ENCODE measurements at regions not wholly inside any gene's neighbourhood (a gene's known extent, or its start where the extent isn't known, plus 50 kb on each side); places are given as distances from the start of the nearest gene placed in this dataset.

DNA sequence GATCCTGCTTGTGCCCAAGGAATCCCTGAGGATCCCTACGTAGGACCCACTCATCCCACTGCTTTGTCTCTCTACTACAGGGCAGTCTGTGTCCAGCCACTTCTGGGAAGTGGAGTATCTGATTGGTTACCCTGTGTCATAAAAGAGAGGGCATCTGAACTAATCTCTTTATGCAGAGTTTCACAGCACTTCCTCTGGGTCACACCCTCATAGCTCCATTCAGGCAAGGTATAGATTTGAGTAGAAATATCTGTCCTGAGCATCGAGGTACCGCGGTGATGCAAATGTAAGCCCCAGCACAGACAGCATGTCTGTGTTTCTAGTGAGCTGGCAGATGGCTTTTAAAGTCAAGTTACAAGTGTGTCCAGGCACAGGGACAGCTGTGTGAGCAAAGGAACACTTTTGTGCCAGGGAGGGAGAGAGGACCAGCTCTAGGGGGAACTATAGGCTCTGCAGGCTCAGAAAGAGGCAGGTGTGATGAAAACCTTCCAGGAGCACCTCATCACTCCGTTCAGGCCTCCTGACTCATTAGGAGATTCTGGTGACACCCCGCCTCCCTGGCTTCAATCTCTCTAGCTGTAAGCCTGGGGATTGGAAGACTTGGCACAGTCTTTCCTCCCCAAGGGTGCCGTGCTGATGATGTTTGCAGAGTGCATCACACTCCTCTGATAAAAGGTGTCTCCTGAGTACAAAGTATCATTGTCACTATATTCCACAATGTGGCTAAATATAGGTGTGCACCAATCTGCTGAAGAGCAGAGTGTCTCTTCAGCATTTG lies 84.3 kb upstream of the UBL3 start:
- H3K79me2 ChIP-seq (ENCODE audit: control insufficient read depth, insufficient read depth, low read length) = no peaks in the 10 kb centered on the region
- no peaks in the 10 kb centered on the region for H3K9me3 ChIP-seq (replicated peaks; ENCODE audit: control insufficient read depth, insufficient read depth, low read depth, low read length)
- H3K36me3 ChIP-seq (ENCODE audit: control insufficient read depth, insufficient read depth, low read length) = no peaks in the 10 kb centered on the region
- H2AFZ ChIP-seq (ENCODE audit: low read depth, low read length) = no peak overlapping the region
- no peaks in the 10 kb centered on the region for H3K9me1 ChIP-seq (ENCODE audit: control insufficient read depth, insufficient read depth, low read length)
- FAIRE-seq = no peak
- intact Hi-C loops (cut with micrococcal nuclease) = no loop called here
- no peak for DNase-seq (ENCODE audit: extremely low read depth in 1 of 4, low spot score in 3 of 4)
- peaks cover 2 to 11% of the 10 kb centered on the region in 2 experiments; a peak in 1 of 5 replicates for H3K27me3 ChIP-seq (ENCODE audit: control insufficient read depth in 2 of 2, insufficient read depth in 2 of 2, low read length in 2 of 2)
- no peak overlapping the region for H3K4me3 ChIP-seq
- 0% methylated on average over 4 of the region's 7 CpGs for WGBS (ENCODE audit: insufficient coverage, low coverage, missing lambda C conversion rate)
- H3K4me1 ChIP-seq (replicated peaks in 1 of 2; ENCODE audit: control insufficient read depth in 2 of 2, insufficient read depth in 2 of 2, low read length in 2 of 2) = no peaks in the 10 kb centered on the region
- POLR2A ChIA-PET = no interaction called here
- in situ Hi-C loops (cut with MboI) = no loop called here
- BruUV-seq (replicated peaks) = no TSS peak
- no peak for TF ChIP-seq ZNF644 (tag; IDR thresholded peaks at IDR 0.05; ENCODE audit: low read depth)
- no peak for TF ChIP-seq ZNF695 (CRISPR knock-in tag; IDR thresholded peaks at IDR 0.05)
- no peak for TF ChIP-seq ZFP1 (CRISPR knock-in tag; IDR thresholded peaks at IDR 0.05)
- TF ChIP-seq, protein P1, sequence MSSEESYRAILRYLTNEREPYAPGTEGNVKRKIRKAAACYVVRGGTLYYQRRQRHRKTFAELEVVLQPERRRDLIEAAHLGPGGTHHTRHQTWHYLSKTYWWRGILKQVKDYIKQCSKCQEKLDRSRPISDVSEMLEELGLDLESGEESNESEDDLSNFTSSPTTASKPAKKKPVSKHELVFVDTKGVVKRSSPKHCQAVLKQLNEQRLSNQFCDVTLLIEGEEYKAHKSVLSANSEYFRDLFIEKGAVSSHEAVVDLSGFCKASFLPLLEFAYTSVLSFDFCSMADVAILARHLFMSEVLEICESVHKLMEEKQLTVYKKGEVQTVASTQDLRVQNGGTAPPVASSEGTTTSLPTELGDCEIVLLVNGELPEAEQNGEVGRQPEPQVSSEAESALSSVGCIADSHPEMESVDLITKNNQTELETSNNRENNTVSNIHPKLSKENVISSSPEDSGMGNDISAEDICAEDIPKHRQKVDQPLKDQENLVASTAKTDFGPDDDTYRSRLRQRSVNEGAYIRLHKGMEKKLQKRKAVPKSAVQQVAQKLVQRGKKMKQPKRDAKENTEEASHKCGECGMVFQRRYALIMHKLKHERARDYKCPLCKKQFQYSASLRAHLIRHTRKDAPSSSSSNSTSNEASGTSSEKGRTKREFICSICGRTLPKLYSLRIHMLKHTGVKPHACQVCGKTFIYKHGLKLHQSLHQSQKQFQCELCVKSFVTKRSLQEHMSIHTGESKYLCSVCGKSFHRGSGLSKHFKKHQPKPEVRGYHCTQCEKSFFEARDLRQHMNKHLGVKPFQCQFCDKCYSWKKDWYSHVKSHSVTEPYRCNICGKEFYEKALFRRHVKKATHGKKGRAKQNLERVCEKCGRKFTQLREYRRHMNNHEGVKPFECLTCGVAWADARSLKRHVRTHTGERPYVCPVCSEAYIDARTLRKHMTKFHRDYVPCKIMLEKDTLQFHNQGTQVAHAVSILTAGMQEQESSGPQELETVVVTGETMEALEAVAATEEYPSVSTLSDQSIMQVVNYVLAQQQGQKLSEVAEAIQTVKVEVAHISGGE (CRISPR knock-in tag; IDR thresholded peaks at IDR 0.05) = no peak
- TF ChIP-seq, protein P2, sequence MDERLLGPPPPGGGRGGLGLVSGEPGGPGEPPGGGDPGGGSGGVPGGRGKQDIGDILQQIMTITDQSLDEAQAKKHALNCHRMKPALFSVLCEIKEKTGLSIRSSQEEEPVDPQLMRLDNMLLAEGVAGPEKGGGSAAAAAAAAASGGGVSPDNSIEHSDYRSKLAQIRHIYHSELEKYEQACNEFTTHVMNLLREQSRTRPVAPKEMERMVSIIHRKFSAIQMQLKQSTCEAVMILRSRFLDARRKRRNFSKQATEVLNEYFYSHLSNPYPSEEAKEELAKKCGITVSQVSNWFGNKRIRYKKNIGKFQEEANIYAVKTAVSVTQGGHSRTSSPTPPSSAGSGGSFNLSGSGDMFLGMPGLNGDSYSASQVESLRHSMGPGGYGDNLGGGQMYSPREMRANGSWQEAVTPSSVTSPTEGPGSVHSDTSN (CRISPR knock-in tag; IDR thresholded peaks at IDR 0.05; ENCODE audit: low read depth) = no peak
- TF ChIP-seq, protein P2 (tag; conservative IDR thresholded peaks at IDR 0.05; ENCODE audit: low read depth) = no peak
- no peak for TF ChIP-seq POLR2AphosphoS2 (IDR thresholded peaks at IDR 0.05; ENCODE audit: low read length)
- H3K4me2 ChIP-seq (ENCODE audit: insufficient read depth, low read length) = no peak overlapping the region
- ATAC-seq = no peak
- H4K20me1 ChIP-seq (replicated peaks; ENCODE audit: control insufficient read depth, insufficient read depth, low read length) = no peaks in the 10 kb centered on the region
- no peak overlapping the region for H3K27ac ChIP-seq (ENCODE audit: extremely low read depth, low read depth, low read length)
- CTCF ChIA-PET (ENCODE audit: low intra/inter-chr PET ratio) = no interaction called here
- H3K9ac ChIP-seq (ENCODE audit: insufficient read depth in 1 of 2, low read depth in 2 of 2, low read length in 2 of 2) = no peak overlapping the region
